ENCODE measurements at regions not wholly inside any gene's neighbourhood (a gene's known extent, or its start where the extent isn't known, plus 50 kb on each side); places are given as distances from the start of the nearest gene placed in this dataset.

- DNase-seq (ENCODE audit: low read depth): no peak
These were observed 409.7 kb downstream of the VRK1 start for GRCh38 chr14:97206916-97207315.

GRCh38 chr14:97210202-97210601, 413.0 kb downstream of the VRK1 start:
- no peak for DNase-seq (ENCODE audit: low read depth)

DNA sequence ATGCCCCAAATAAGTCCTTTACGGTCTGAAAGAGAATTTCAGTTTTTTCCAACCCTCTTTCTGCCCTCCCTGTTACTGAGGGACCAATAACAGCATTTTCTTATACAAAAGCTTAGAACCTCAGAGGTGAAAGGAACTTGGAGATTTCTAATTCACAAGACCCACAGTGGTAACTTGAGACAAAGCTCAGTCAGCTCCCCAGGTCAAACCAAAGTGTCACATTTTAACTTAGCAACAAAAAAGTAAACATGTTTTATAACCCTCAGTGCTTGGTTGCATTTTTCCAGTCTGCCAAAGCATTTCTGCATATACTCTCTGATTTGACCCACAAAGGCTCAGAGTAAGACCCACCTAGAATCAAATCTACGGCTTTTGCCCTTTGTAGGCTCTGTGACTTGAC, 415.2 kb downstream of the VRK1 start:
- no peak for DNase-seq (ENCODE audit: low read depth)

GRCh38 chr14:97213720-97214119, 416.5 kb downstream of the VRK1 start:
- DNase-seq (ENCODE audit: low read depth): no peak

DNA sequence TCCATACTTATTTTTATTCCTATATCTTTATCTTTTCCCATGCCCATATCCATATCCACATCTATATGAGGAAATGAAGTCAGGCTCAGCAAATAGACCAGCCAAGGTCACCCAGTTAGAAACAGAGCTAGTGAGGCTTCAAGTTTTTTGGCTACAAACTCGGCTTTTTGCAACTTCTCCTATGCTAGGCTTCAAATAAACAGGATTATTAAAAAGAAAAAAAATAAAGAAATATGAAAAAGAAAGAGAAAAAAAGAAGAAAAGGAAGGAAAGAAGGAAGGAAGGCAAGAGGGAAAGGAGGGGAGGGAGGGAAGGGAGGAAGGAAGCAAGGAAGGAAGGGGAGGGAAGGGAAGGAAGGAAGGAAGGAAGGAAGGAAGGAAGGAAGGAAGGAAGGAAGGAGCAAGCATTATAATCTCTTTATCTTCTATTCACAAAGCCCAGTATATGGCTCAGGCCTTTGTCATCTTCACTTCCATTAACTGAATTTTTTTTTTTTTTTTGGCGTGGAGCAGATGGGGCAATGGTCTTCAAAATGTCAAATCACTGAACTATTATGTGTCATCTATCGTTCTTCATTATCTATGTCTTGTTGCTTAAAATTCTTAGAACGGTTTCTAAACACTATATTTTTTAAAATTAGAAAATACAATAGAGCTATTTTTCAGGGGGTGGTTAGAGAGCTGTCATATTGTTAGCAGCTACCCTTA, 418.2 kb downstream of the VRK1 start:
- DNase-seq (ENCODE audit: low read depth): no peak

DNA sequence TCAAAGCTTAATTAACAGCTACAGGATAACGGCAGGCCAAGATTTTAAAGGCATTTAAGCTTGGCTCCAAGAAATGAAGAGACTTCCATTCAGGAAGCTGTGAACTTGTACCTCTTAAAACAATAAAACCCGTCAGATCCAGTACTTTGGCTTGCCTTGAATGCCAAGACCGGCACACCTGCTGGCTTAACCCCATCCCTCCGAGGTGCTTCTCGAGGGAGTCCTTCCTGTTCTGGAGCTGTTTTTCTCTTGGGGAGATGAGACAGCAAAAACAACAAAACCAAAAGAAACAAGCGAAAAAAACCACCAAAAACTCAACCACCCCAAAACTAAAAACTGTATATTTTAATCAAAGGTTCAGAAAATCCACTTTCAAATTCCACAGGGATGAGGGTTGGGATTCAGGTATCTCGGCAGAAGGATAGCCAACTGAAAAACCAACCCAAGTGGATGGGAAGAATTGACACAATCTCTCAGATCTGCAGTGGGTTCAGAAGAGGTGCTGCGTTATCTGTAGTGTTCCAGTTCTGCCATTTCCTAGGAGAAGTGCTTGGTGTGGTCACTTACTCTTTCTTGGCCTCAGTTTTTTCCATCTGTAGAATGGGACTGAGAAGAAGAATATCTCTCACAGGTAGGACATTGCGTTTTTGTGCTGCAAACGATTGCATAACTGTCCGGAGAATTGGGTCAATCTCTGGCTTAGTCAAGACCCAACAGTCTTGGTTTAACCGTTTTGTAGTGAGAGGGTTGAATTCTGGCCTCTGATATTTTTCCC, 420.1 kb downstream of the VRK1 start:
- no peak for DNase-seq (ENCODE audit: low read depth)

GRCh38 chr14:97218274-97218673, 421.1 kb downstream of the VRK1 start:
- DNase-seq (ENCODE audit: low read depth): no peak

DNA sequence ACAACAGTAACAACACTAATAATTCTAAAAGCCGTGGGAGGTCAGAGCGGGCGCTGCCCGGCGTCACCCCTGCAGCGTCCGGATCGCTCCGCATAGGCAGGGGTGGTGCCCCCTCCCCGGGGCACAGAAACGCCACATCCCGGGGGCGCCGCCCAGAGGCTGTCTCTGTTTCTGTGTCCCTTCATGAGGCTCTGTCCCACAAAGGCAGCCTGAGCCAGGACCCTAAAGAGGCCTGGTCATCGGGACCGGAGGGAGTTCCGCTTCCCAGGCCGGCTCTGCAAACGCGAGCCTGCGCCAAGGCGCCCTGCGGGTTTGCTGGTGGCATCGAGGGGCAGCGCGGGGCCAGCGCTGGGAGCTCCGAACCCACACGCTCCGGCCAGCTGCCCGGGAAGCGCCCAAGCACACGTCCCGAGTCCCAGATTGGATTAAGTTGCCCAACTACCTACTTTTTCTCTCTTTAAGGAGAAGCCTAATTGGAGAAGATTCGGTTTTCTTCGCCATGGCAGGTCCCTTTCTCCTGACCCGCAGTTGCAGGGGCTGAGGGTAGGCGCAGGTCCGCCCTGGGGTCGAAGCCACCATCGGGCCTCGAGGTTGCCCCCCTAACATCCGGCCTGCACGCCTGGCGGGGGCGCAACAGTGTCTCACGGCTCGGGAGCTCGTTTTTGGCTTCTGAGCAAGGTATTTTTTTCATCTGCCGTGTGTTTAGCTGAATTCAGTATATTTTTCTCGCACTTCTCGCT, 421.7 kb downstream of the VRK1 start:
- no peak for DNase-seq (ENCODE audit: low read depth)

DNA sequence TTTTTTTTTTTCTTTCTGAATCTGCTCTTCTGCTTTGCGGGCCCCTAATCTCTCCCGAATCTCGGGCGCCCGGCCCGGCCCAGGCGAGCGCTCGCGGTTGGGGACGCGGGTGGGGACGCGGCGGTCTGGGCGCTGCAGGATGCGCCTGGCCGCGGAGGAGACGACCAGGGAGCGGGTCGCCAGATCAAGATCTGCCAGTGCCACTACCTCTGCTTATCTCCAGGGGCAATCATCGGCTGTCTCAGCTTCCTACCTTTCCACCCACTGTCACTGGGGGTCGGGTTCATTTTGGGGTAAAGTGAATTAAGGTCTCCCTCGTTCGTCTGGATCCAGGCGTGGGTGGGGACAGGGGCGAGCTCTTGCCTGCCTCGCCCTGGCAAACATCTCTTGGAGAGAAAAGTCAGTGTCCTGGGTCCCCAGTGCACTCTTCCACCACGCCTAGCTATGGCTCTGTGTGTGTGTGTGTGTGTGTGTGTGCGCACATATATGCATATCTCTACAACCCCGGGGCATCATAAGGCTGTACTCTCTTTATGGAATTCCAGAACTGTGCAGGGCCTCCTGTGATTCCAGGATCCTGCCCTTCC, 422.3 kb downstream of the VRK1 start:
- no peak for DNase-seq (ENCODE audit: low read depth)

- DNase-seq (ENCODE audit: low read depth): no peak
These were observed 424.5 kb downstream of the VRK1 start for GRCh38 chr14:97221572-97222285.

- DNase-seq (ENCODE audit: low read depth): no peak
These were observed 426.8 kb downstream of the VRK1 start for GRCh38 chr14:97224016-97224415.

- DNase-seq (ENCODE audit: low read depth): no peak
These were observed 432.9 kb downstream of the VRK1 start for GRCh38 chr14:97230051-97230450.

DNA sequence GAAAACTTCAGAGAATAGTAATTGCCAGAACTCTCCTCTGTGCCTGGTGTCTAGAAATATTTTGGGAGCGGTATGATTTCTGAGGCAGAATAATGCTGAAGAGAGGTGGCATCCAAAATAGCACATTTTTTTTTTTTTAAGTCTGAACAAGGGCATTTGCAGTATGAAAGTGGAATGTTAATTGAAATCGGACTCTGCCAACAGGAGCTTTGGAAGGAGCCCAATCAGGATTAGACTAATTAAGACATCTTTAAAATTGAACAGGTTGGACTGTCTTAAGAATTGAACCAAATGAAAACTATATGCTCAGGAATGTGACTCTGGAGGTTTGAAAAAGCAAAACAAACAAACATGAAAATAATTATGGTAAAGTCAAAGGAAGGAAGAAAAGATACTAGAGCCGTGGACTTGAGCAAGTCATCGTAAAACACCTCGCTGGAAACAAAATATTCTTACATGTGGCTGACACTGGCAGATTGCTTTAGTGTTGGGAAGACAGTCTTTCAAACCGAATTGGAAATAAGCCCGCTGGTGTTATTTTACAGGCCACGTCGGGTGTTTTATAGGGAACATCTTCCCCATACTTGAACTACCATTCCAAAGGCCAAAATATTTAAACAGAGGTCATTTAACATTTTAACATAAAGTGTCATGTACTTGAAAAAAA, 436.3 kb downstream of the VRK1 start:
- DNase-seq (ENCODE audit: low read depth): no peak

- no peak for DNase-seq (ENCODE audit: low read depth)
These were observed 449.5 kb downstream of the VRK1 start for GRCh38 chr14:97246648-97247047.

DNA sequence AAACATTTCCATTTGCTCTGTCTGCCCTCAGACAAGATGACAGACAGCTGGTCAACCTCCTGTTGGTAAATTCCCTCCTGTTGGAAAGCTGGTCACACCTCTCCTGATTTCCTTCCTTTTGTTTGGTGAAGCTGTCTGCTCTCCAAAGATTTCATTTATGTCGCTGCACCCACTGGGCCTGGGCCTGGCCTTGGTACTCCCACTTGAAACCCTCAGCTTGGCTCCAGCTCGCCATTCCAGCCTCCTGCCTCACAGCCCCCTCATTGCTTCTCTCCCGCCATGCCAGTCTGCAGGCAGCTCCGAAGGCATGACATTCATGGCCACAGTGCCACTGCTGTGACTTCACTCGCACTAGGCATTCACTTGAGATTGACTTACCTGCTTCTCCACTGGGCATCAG, 451.8 kb downstream of the VRK1 start:
- DNase-seq (ENCODE audit: low read depth): no peak

- DNase-seq (ENCODE audit: low read depth): no peak
These were observed 453.7 kb downstream of the VRK1 start for GRCh38 chr14:97250931-97251330.

DNA sequence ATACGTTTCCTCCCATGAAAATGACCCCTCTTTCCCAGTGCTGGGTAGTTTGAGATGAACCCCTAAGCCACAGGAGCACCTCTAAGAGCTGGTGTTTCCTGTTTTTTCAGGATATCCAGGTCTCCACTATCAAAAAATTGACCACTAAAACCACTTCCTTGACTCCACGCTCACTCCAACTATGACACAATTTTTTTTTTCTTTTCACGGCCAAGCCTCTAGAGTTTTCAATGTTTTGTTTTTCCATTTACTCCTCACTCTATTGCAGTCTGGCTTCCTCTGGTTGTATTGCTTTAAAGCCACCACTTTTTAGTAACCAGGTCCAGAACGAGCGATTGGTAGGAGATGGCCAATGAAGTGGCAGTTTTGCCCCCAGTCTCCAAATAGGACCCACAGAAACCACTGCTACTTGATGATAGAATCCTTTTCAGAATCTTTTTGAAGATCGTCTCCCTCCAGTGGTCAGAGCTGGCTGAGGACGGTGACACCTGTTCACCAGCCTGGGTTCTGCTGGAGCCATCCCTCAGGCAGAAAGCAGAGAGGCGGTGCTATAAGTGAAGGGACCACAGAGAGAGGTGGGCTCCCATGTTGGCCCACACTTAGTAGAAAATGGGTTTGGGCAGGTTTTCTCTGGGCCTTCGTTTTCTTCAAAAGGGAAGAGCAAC, 454.4 kb downstream of the VRK1 start:
- peak; percentile 1 for DNase-seq (ENCODE audit: low read depth)

DNA sequence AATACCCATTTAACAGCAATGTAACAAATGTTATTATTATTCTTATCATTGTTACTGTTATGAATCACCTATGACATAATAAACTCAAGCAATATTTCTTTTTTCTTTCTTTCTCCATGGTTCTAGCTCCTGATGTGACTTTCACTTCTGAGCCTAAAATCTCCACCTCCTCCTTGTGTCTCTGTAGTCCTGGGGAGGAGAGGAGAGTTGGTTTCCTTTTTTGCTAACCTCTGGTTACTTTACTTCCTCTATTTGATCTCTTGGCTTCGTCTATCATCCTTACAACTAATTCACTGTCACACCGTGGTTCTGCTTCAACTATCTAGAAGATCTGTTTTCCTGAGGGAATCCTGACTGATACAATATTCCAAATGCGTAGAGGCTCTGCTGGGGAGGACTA, 456.6 kb downstream of the VRK1 start:
- DNase-seq (ENCODE audit: low read depth): no peak

DNA sequence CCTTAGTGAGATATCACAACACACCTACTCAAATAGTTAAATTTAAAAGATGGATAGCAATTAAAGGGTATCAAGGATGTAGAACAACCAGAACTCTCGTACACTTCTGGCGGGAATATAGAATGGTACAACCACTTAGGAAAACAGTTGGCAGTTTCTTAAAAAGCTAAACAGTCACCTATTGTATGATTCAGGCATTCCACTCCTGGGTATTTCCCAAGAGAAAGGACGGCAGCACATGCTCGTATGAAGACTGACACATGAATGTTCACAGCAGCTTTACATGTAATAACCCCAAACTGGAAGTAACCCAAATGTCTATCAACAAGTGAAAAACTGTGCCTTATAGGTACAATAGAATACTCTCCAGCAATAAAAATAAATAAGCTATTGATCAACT, 465.2 kb downstream of the VRK1 start:
- DNase-seq (ENCODE audit: low read depth): no peak

GRCh38 chr14:97264516-97265230, 467.5 kb downstream of the VRK1 start:
- DNase-seq (ENCODE audit: low read depth): peak; percentile 26
